ENCODE measurements at regions not wholly inside any gene's neighbourhood (a gene's known extent, or its start where the extent isn't known, plus 50 kb on each side); places are given as distances from the start of the nearest gene placed in this dataset.

GRCh38 chr7:1321411-1322239, 89.0 kb downstream of the UNCX start:
- TF ChIP-seq CTCF (conservative IDR thresholded peaks at IDR 0.05; ENCODE audit: low read length) (no peak), EZH2phosphoT487 (IDR thresholded peaks at IDR 0.05; ENCODE audit: borderline replicate concordance, low read depth, low read length) (no peak)
